ENCODE measurements at regions not wholly inside any gene's neighbourhood (a gene's known extent, or its start where the extent isn't known, plus 50 kb on each side); places are given as distances from the start of the nearest gene placed in this dataset.

- H3K4me2 ChIP-seq (ENCODE audit: low read depth, low read length), result 0 out of 2 replicates have a peak overlapping the region, but pooled peaks have one; percentile 3
- H3K4me3 ChIP-seq (replicated peaks in 1 of 3; ENCODE audit: insufficient read depth in 1 of 3, low read depth in 2 of 3, low read length in 3 of 3), result no peak overlapping the region
- no peaks in the 10 kb centered on the region for H3K4me1 ChIP-seq (ENCODE audit: insufficient read depth, low read length)
- no peaks in the 10 kb centered on the region for H3K9me3 ChIP-seq (ENCODE audit: low read length)
- no peaks in the 10 kb centered on the region for H3K79me2 ChIP-seq (ENCODE audit: insufficient read depth, low read length)
- H3K36me3 ChIP-seq (replicated peaks in 1 of 2; ENCODE audit: control insufficient read depth in 1 of 2, insufficient read depth in 2 of 2, low read length in 2 of 2), result no peaks in the 10 kb centered on the region
- TF ChIP-seq SIX4 (CRISPR knock-in tag; IDR thresholded peaks at IDR 0.05) (no peak), FOSL2 (CRISPR knock-in tag; IDR thresholded peaks at IDR 0.05) (peak; percentile 61)
- CTCF ChIA-PET (ENCODE audit: low intra/inter-chr PET ratio, low total read pairs), result no interaction called here
- POLR2A ChIA-PET, result no interaction called here
- BruUV-seq (replicated peaks), result no TSS peak
- FAIRE-seq (no peak), DNase-seq (ENCODE audit: low spot score) (peak; percentile 35), ATAC-seq (peak; percentile 46; the same call in 1 of the 3 replicates)
- H4K20me1 ChIP-seq (ENCODE audit: insufficient read depth, low read length), result no peaks in the 10 kb centered on the region
- H3K27ac ChIP-seq (ENCODE audit: extremely low read length, insufficient read depth, low read length), result no peak overlapping the region
- intact Hi-C loops (cut with micrococcal nuclease; ENCODE audit: unreplicated experiment) (no loop called here), in situ Hi-C loops (cut with HindIII; ENCODE audit: extremely low pct_ligation_motif_present, low pct_unique_long_range_greater_than_20kb) (no loop called here)
- no peaks in the 10 kb centered on the region for H3K27me3 ChIP-seq (ENCODE audit: control insufficient read depth in 1 of 2, insufficient read depth in 2 of 2, low read length in 2 of 2)
- H3K9ac ChIP-seq (ENCODE audit: insufficient read depth, low read depth, low read length), result no peak overlapping the region
- WGBS (ENCODE audit: low lambda C conversion rate), result 32% methylated on average over 10 of the region's 11 CpGs
- no peak overlapping the region for H2AFZ ChIP-seq (ENCODE audit: low read length)
These were observed 537.4 kb upstream of the B3GAT1 start for GRCh38 chr11:134949121-134950090.

- no TSS peak for BruUV-seq (replicated peaks)
- H3K9me3 ChIP-seq (ENCODE audit: low read length), result no peaks in the 10 kb centered on the region
- CTCF ChIA-PET (ENCODE audit: low intra/inter-chr PET ratio, low total read pairs), result no interaction called here
- in situ Hi-C loops (cut with HindIII; ENCODE audit: extremely low pct_ligation_motif_present, low pct_unique_long_range_greater_than_20kb), result no loop called here
- H3K4me3 ChIP-seq (replicated peaks in 1 of 3; ENCODE audit: insufficient read depth in 1 of 3, low read depth in 2 of 3, low read length in 3 of 3), result no peak overlapping the region
- H3K9ac ChIP-seq (ENCODE audit: insufficient read depth, low read depth, low read length), result no peak overlapping the region
- no peak for ATAC-seq
- H2AFZ ChIP-seq (ENCODE audit: low read length), result no peak overlapping the region
- no peaks in the 10 kb centered on the region for H3K36me3 ChIP-seq (replicated peaks in 1 of 2; ENCODE audit: control insufficient read depth in 1 of 2, insufficient read depth in 2 of 2, low read length in 2 of 2)
- no peaks in the 10 kb centered on the region for H3K27me3 ChIP-seq (ENCODE audit: control insufficient read depth in 1 of 2, insufficient read depth in 2 of 2, low read length in 2 of 2)
- H3K4me2 ChIP-seq (ENCODE audit: low read depth, low read length), result no peak overlapping the region
- no peak overlapping the region for H3K27ac ChIP-seq (ENCODE audit: extremely low read length, insufficient read depth, low read length)
- H4K20me1 ChIP-seq (ENCODE audit: insufficient read depth, low read length), result no peaks in the 10 kb centered on the region
- H3K79me2 ChIP-seq (ENCODE audit: insufficient read depth, low read length), result no peaks in the 10 kb centered on the region
- intact Hi-C loops (cut with micrococcal nuclease; ENCODE audit: unreplicated experiment), result no loop called here
- no peak for FAIRE-seq
- no peaks in the 10 kb centered on the region for H3K4me1 ChIP-seq (ENCODE audit: insufficient read depth, low read length)
- no peak for DNase-seq (ENCODE audit: low spot score)
- WGBS (ENCODE audit: low lambda C conversion rate), result 39% methylated on average over 9 of the region's 10 CpGs
- POLR2A ChIA-PET, result no interaction called here
- TF ChIP-seq KLF15 (CRISPR knock-in tag; IDR thresholded peaks at IDR 0.05; ENCODE audit: borderline replicate concordance) (no peak), ZNF274 (CRISPR knock-in tag; IDR thresholded peaks at IDR 0.05) (no peak), ZBTB25 (CRISPR knock-in tag; IDR thresholded peaks at IDR 0.05) (no peak), ZBTB14 (CRISPR knock-in tag; IDR thresholded peaks at IDR 0.05) (no peak), SMC3 (IDR thresholded peaks at IDR 0.05; ENCODE audit: low read length) (no peak), SMAD1 (CRISPR knock-in tag; IDR thresholded peaks at IDR 0.05; ENCODE audit: borderline replicate concordance, low read depth) (no peak), FOXO4 (CRISPR knock-in tag; conservative IDR thresholded peaks at IDR 0.05) (no peak), ATAD3A (CRISPR knock-in tag; IDR thresholded peaks at IDR 0.05) (no peak), GATA4 (IDR thresholded peaks at IDR 0.05; ENCODE audit: borderline replicate concordance, low read depth) (no peak), MTERF4 (CRISPR knock-in tag; IDR thresholded peaks at IDR 0.05) (no peak), ZSCAN20 (CRISPR knock-in tag; IDR thresholded peaks at IDR 0.05; ENCODE audit: borderline replicate concordance) (no peak), SIN3B (IDR thresholded peaks at IDR 0.05; ENCODE audit: low read length) (no peak)
These were observed 535.5 kb upstream of the B3GAT1 start for GRCh38 chr11:134947556-134947955.
